Right renal cortex interstitium (tissue), 3 donors: ENCODE measurements at regions not wholly inside any gene's neighbourhood (a gene's known extent, or its start where the extent isn't known, plus 50 kb on each side); places are given as distances from the start of the nearest gene placed in this dataset.

Source experiments
- DNase-seq, 3 donors: peaks; one replicate each; pipeline ENCODE4 v3.0.0-alpha.2; 2013; ENCODE audit warnings: low read depth in 3 of 3, low spot score in 2 of 3

- DNase-seq, result no peak
These were observed 124.3 kb upstream of the PDE5A start for GRCh38 chr4:119752936-119753335.

DNA sequence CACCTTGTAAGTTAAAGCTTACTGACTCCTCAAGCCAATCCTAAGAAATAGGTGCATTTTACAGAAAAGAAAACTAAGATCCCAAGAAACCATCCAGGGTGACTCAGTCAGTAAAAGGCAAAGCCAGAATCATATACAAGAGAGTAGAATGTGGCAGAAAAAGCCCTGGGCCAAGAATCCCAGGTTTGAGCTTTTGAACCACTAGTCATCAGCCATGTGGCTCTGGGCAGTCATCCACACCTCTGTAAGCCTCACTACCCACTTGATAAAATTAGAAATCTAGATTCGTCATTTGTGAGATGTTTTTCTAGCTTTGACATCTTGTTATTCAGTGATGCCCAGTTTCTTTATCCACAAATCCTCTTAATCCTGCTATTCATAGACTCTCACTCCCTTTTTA, 122.2 kb upstream of the PDE5A start:
- no peak for DNase-seq

DNA sequence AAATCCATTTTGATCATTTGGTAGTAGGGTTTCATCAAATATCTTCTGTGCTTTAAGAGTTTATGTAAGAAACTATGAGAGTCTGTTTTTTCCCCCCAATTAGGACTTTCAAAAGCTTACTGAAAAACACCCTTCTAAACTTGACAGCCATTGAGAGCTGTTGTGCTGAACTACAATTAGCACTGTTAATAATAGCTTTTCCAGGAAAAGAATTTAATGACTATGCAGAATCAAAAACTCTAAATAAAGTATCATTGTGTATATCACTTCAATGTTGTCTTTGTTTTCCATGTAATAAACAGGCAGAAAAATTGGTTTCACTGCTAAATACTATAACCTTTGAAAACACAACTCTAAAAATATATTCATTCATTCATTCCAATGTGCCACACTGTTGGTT, 121.4 kb upstream of the PDE5A start:
- no peak for DNase-seq

DNA sequence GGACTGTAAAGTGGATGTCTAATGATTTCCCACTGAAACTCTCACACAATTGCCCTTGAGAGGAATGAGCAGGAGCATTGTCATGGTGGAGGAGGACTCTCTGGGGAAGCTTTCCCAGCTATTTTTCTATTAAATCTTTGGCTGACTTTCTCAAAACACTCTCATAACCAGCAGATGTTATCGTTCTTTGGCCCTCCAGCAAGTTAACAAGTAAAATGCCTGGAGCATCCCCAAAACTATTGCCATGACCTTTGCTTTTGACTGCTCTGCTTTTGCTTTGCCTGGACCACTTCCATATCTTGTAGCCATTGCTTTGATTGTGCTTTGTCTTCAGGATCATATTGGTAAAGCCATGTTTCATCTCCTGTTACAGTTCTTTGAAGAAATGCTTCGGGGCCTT, 120.2 kb upstream of the PDE5A start:
- no peak for DNase-seq

GRCh38 chr4:119746951-119747350, 118.3 kb upstream of the PDE5A start:
- DNase-seq, result no peak

DNA sequence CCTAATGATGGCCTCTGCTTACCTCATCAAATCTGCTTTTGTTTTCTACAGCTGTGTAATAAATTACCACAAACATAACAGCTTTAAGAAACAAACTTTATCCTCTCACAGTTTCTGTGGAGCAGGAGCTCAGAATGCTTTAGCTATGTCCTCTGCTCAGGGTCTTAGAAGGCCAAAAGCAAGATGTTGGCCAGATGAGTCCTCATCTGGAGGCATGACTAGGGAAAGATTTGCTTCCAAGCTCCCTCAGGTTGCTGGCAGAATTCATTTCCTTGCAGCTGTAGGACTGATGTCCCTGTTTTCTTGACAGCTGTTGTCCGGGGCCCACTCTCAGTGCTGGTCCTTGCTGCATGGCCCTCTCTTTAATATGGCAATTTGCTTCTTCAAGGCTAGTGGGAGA, 116.7 kb upstream of the PDE5A start:
- DNase-seq, result no peak

- DNase-seq, result no peak
These were observed 116.0 kb upstream of the PDE5A start for GRCh38 chr4:119744580-119744979.

GRCh38 chr4:119743644-119744043, 115.0 kb upstream of the PDE5A start:
- DNase-seq, result no peak

- no peak for DNase-seq
These were observed 111.2 kb upstream of the PDE5A start for GRCh38 chr4:119739796-119740195.

GRCh38 chr4:119738901-119739300, 110.3 kb upstream of the PDE5A start:
- no peak for DNase-seq

- no peak for DNase-seq
These were observed 108.0 kb upstream of the PDE5A start for GRCh38 chr4:119736559-119736958.

- DNase-seq, result peak in 1 of 3 donors; percentile 30
These were observed 106.6 kb upstream of the PDE5A start for GRCh38 chr4:119735165-119735651.

- DNase-seq, result no peak
These were observed 104.8 kb upstream of the PDE5A start for GRCh38 chr4:119733431-119733830.

DNA sequence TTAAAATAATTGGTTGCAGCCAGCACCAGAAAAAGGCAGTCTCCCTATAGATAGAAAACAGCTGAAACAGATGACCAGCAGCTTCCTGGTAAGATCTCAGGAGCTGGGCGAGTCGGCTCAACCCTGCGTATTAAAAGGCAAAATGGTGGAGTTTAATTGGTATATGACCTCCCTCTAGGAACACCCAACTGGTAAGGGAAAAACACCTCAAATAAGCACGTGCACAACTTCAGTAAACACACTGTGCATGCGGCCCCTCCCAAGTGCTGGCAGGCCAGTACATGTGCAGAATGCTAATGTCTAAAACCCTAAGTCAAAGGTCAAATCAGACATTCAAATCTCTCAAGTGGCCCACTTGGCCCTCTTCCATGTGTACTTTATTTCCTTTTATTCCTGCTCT, 103.2 kb upstream of the PDE5A start:
- DNase-seq, result no peak

- no peak for DNase-seq
These were observed 102.6 kb upstream of the PDE5A start for GRCh38 chr4:119731146-119731742.

DNA sequence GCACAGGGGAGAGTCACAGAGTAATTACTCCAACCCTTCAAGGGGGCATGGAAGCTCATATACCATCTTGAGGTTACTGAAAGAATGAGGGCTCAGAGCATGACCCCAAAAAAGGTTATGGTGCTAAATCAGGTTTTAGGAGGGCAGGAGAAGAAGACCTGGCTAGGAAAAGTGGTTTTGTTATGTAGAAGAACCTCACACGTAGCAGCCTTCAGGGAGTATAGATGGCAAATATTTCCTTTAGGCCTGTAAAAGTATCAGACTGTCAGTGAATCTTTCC, 102.0 kb upstream of the PDE5A start:
- DNase-seq, result no peak

DNA sequence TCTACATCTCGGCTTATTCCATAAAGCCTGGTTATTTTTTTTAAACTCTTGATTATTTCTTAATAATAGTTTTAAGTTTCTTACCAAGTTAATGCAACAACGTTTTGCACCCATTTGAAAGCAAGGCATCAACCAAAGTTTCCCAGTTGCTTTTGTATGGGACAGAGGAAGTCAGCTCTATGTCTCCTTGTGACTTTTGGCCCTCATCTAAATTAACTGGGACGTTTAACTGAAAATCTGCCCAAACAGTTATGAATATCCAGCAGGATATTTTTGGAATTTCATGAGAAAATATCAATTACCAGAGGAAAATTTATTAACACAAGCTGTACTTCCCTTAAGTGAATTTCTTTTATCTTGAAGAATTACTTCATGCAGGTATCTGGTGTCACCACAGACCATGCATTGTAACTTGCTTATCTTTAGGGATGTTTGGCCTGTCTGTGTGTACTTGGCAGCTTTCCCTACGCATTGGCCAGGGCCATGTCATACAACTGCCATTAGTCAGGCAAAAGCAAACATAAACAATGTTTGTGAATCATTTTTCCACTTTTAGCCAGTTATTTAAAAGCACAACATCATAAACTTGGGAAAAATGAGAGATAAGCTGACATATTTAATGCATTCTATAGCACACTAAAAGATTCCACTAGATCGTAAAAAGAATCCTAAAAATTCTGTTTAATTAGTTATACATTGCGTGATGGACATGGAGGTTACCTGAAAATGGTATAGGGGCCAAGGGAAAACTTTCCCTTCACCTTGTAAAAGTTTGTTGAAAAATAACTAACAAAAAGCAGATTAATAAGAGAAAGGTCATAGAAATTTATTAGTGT, 101.4 kb upstream of the PDE5A start:
- peak in 1 of 3 donors; percentile 32 for DNase-seq

GRCh38 chr4:119728692-119729593, 100.3 kb upstream of the PDE5A start:
- no peak for DNase-seq

DNA sequence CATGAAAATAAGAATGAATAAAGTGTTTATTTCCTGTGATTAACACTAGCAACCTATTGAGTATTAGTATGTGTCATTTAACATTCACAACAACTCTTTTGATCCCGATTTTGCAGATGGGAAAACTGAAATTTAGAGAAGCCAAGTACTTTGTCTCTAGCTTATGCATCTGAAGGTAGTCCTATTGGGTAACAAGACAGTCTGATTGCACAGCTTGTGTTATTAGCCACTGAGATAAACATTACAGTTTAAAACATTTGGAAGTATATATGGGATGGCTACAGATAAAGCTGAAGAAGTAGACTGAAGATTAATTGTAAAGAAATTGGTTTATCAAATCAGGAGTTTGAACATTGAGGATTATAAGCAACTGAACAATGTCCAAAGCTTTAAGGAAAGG, 99.6 kb upstream of the PDE5A start:
- DNase-seq, result no peak

GRCh38 chr4:119726505-119726904, 97.9 kb upstream of the PDE5A start:
- DNase-seq, result no peak

DNA sequence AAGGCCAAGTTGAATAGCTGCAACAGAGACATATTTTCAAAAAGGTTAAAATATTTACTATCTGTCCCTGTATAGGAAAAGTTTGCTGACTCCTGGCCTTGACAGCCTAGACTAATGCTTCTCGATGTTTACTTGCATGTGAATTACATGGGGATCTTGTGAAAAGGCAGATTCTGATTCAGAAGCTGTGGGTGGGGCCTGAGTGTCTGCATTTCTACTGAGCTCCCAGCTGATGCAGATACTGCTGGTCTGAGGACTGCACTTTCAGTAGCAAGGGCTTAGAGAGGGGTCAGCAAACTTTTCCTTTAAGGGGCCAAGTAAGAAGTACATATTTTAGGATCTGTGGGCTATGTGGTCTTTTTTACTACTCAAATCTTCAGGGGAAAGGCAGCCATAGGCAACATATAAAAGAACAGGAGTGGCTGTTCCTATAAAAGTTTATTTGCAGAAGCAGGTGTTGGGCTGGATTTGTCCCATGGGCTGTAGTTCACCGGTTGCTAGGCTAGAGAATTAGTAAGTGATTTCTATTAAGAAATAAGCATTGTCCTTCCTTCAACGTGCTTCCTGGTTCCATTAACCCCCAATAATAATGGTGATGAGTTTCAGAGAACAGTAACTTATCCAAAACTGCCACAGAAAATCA, 97.2 kb upstream of the PDE5A start:
- DNase-seq, result no peak
